Activated CD4-positive, CD25-positive, alpha-beta regulatory T cell treated with anti-CD3 and anti-CD28 coated beads, Interleukin-2, amount 50 U/mL, for 72 hours (primary cell): ENCODE measurements at regions not wholly inside any gene's neighbourhood (a gene's known extent, or its start where the extent isn't known, plus 50 kb on each side); places are given as distances from the start of the nearest gene placed in this dataset.

Experiments
- DNase-seq: peaks from one replicate; pipeline ENCODE4 v3.0.0; 2021

DNA sequence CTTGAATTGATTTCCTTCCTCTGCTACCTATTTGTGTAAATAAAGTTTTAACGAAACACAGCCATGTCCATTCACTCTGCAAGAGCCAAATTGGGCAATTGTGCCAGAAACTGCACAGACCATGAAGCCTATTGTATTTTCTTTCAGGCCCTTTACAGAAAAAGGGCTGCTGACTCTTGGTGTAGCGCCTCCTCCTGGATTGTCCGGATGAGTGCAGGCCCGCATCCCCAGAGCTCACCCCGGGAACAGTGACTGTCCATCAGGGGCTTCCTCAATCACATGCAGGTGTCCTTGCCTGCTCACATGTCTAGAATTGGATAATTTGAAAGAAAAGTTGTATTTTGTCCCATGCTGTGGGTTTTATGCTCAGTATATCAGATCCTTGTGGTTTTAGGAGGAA is 1282.2 kb downstream of the AACS start:
- no peak for DNase-seq

DNA sequence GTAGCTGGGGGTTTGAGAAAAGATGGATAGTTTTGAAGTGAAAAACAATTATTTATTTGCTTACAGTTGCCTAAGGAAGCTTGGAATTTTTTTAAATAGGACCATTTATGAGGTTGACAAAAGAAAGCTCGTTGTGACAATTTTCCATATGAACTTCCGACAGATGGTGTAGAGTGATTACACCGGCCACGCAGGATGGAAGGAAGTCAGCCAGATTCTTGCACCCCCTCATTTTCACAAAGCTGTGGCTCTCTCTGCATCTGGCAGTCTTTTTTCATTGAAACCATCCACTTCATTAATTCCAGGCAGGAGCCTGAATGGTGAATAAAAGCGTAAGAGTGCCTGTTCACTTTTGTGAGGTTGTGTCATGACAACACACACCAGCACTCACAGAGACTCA is 1284.1 kb downstream of the AACS start:
- DNase-seq: no peak

DNA sequence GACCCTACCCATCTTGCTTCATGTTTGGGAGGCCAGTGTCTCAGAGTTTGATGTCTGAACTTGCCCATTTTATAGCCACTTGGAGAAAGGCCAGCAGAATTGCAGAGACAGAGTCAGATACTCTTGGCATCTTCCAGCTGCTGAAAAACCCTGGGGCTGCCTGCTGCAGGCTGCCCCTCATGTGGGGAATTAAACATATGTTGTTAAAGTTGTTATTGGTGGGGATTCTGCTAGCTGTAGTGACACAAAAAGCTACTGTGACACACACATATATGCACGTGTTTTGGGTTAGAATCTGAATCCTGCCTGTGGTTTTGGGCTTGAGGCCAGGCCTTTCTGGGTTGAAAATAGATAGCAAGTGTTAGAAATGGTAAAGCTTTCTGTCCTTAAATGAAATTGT is 1288.4 kb downstream of the AACS start:
- DNase-seq: no peak

DNA sequence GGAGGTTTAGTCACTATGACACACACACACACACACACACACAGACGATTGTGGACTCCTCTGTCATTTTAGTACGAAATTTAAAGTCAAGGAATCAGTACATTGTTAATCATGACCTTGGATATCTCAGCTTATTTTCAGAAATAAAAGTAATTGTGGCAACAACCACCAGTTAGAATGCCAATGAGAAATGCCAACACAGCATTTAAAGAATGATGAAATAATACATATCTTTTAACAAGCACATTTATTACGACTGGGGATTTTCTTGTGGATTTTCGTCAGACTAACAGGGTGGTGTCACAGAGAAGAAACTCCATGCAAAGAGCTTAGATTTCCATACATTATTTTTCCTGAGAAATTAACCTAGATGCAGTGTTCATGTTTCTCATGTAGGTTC is 1289.4 kb downstream of the AACS start:
- DNase-seq: no peak

DNA sequence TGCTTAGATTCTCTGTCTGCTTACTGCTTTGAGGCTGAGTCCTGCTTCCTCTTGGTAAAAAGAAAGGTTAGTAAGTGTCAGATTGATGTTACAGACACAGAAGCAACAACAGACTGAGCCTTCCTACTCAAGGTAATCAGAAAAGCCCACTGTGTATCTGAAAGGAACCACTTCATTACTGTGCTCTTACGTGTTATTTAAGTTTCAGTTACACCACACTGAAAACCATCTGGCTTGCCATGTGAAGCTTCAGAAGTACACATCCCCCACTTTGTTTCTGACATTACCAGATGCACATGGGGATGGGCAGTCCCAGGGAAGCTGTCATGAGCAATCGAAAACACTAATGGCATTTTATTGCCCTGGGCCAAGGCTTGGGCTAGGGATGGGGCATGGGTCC is 1290.1 kb downstream of the AACS start:
- no peak for DNase-seq

DNA sequence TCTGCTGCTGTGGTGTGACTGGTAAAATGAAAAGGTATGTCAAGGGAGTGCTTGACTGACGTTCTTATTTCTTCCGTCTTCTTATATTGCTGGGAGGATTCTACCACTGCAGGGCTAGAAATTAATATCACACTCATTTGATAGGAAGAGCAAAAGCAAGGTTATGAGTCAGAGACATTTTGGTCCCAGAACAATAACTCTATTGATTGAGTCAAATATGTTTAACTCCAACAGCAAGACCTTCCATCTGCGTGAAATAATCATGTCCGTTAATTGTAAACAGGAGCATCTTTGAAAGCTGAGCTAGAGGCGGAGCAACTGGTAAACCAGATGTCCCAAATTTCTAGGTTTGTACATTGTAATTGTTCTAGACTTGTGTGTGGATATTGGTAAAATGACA is 1293.6 kb downstream of the AACS start:
- no peak for DNase-seq

DNA sequence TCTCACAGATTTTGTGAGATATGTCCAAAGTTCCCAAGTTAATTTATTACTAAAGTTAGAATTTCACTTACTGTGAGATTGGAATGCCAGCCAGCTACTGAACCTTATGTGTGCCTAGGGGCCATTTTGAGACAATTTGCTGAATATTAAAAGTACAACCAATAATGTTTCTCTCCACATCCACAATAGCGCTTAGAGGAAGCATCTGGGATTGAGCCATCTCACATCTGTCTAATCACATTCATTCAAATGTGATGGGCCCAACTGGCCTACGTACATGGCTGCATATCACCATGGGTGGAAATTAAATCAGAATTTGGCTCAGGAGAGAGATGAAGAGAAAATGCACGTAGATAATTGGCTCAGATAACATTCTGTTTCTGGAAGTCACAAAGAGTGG is 1294.0 kb downstream of the AACS start:
- no peak for DNase-seq

DNA sequence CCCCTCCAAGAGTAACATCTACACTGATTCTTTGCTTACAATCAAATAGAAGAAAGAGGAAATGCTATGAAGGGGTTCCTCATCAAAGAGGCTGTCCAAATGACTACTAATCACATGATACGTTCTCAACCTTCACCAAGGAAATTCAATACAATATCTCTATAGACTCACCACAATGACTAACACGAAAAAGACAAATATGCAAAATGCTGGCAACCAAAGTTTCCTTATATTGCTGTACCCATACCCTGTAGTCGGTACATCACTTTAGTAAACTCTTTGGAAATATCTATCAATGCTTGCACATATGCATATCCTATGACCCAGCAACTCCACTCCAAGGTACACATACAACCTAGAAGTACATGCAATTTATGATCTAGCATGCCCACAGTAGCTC is 1296.6 kb downstream of the AACS start:
- no peak for DNase-seq

DNA sequence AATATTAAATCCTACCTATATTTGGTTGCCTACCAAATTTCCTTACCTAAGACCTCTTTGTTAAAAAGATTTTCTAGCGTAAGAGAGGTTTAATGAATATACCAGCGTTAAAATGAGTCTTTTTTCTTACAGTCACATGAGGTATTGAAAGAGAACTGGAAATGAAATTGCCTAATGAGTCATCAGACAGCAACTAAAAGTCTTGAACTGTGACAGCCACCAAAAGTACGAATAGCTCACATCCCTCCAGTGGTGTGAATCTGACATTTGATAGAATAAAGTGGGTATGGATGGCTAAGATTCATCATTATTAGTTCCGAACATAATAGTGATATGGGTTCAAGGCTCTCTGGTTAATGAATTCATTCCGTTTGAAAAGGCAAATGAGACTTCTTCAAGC is 1297.3 kb downstream of the AACS start:
- DNase-seq: no peak

DNA sequence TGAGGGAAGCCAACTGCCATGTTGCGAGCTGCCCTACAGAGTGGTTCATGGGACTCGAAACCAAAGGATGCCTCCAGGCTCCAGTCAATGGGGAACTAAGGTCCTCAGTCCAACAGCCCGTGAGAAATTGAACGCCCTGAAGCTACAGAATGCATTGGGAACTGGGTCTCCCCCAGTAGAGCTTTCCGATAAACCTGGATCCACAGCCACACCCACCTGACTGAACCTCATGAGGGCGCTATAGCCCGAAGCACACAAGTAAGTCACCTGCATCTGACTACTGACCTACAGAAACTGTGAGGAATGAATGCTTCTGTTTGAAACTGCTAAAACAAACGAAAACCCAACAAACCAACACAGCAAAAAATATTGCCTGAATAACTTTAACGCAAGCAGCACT is 1297.7 kb downstream of the AACS start:
- DNase-seq: no peak

DNA sequence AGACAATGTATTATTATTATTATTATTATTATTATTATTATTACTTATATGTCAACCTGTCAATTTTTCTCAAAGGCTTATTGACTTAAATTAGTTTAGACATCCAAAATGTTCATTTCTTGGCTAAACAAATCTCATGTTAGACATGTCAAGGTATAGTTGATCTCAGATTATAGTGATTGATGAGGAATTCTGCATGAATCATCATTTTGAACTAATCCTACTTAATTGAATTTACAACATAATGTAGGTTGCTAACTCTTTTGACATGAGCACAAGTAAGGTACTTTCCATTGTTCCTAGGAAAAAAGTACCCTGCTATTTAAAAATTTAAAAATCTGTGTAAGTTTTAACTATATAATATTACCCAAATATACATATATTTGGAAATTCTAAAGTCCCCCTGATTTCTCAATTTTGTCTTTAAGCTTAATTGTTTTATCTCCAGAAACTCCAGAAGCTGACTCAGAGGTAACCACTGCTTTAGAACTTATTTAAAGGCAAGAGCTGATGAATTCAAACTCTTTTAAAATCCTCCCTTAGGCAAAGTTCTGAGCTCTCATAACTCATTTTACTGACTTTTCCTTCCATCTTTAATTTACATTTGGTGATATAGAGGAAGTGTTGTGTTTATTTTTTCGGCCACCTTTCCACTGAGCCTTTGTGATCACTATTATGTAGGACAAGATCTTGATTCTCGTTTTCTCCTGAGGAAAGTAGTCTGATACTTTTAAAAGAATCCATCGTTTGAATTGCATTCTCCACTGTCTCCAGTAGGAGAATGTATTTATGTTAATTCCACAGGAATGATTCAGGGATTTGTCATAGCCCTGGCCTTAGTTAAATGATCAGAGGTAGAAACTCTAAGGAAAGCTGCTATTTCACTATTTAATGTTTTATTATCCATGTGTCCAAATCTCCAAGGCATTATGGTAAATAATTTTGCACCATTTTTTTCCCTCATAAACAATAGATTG is 1304.5 kb downstream of the AACS start:
- no peak for DNase-seq

DNA sequence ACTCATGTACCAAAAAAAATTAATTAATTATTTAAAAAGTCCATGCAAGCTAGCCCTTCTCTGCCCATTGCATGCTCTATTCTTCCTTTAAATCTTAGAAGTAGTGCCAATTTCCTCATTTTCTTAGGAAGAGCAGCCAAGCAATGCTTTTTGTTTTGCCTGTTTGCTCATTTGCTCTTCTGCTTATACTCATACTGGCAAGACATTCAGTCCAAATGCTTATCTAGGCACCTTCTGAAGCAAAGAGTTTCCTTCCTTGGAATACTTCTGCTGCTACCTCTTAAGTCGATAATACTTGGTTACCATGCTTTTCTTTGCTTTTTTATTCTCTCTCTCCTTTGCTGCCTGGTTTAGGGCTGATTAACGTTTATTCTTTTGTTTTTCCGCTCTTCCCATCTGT is 1318.3 kb downstream of the AACS start:
- no peak for DNase-seq

DNA sequence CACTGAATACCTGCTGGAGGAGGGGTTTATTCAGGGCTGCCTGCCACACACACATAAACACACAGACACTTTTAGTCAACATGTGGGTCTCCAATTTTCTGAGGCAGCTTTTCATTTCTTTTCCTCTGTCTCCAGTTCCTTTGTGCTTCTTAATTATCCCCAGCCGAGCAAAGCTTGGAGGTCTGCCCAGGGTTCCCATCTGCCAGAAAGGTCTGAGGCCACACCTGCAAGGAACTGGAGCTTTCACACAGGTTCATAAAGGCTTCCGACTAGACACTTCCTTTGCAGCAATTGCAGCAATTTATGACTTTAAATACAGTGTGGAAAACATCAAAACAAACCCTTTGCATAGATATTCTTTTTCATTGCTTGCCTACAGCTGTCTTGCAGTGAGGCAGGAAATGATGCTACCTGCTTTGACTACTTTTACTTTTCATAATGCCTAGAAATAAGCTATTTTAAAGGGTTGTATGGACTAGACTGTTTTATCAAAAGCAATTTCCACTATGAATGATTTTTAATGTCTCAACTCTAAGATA is 1318.9 kb downstream of the AACS start:
- no peak for DNase-seq

DNA sequence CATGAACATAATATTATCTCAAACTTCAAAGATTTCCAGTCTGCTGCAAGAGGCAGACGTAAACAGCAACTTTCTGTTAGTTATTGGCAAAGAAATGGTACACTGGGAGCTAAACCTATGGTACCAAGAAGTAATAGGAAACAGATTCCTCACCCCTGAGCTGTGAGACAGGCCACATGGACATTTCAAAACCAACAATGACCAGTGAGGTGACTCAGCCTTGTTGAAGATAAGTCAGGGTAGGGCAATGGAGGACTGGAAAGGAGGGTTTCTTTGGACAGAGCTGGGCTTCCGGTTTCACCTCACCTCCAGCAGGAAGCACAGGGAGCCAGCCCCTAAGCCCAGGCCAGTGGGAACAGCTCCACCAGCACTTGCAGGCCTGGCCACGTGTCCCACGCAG is 1320.5 kb downstream of the AACS start:
- DNase-seq: no peak

DNA sequence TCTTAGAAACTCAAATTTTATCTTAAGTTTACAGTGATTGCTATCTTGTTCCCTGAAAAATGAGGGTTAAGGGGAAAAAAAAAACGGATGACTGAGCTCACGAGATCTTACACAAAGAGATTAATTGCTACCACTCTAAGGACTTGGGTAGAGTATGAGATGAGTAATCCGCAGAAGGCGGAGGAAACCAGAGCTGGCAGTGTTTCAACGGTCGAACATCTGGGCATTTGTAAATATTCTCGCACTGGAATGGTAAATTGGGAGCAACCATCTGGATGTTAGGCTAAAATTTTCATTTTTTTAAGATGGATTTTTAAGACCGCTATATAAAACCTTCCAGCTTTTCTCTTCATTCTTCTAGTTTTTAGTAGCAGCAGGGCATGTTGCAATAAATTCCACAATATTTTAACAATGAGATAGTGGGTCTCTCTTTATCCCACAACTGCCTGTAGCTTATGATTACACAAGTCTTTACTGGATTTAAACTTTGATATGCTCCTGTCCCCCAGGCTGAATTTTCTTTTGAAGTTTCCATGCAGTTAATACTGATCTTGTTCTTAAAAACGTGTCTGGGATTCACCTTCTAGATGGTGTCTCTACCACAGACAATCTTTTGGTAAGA is 1324.1 kb downstream of the AACS start:
- no peak for DNase-seq

DNA sequence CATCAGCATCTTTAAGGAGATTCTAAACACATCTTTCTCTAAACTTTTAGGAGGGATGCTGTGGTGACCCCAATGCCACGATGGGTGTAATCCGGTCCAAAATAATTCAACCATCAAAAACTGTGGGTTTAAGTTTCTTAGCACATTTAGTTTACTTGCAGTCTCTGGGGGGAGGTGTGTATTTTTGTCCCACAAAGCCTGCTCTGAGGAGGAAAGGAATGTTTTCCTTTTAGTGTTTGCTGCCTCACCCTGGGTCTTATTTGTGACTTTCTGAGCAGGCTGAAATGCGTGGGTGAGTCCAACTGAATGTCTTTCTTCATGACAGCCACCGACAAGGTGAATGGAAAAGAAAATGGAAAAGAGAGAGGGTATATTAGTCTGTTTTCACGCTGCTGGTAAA is 1324.7 kb downstream of the AACS start:
- DNase-seq: no peak

DNA sequence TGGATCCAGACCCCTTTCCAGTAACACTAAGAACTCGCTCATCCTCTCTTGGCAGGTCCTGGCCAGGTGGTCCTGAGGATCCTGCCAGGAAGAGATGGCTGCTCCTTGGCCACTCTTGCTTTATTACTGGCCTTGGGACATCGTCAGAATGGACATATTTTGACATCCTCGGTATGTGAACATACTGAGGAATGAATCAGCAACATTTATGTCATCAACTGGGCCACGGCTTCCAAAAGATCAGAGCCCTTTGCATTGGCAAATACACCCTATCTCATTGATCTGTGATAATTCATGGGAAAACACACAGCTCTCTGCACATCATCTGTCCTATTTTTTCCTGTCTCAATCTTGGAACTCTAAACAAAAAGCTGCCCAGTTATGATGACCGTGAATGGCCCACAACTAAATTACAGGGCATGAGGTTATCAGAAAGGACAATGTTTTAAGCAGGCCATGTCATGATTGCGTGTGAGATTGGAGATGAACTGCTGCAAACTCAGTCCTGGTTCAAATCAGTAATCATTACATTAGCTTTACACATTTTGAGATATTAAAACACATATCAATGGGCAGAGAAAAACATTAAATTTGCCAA is 1325.8 kb downstream of the AACS start:
- DNase-seq: no peak

DNA sequence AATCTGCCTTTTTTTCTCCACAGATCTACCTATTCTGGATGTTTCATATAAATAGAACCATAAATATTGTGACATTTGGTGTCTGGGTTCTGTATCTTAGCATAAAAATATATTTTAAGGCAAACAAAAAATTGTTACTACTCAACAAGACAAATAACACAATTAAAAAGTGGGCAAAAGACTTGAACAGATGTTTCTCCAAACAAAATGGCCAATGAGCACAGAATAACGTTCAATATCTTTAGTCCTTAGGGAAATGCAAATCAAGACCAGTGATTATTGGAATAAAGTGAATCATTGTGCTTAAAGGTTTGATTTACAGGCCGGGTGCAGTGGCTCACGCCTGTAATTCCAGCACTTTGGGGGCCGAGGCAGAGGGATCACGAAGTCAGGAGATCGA is 1331.3 kb downstream of the AACS start:
- no peak for DNase-seq

DNA sequence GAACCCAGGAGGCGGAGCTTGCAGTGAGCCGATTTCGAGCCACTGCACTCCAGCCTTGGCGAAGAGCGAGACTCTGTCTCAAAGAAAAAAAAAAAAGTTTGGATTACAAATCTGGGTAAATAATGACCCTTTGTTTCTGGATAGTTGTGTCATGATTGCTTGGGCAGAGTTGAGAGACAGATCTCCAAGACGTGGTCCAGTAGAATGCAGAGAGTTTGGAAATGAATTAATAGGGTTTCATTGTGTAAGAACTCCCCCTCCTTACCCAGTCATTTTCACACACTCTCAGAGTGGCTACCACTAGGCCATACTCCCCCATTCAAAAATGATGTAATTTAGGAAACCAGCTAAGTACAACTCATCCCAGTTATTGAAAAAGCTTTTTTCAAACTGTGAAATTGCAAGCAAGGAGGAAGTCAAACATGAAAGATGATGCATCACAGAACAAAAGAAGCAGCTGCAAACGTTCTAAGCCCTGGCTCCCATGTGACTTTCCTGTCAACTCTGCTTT is 1331.9 kb downstream of the AACS start:
- no peak for DNase-seq

DNA sequence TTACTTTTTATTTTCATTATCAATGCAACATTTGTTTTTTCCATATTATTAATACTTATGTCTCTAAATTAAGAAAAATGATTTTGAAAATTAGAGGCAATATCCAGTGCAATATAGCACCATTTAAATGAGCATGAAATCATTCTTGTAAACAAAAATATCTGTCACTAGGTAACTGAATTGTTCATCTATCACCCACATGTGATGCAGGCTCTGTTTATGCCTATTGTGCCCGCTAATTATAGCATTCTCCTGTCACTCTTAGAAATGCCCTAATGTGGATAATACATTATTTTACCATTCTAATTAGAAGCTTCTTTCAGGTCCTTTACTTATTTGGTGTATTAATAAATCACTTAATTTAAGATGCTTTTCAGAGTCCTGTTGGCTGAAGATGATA is 1332.4 kb downstream of the AACS start:
- no peak for DNase-seq

DNA sequence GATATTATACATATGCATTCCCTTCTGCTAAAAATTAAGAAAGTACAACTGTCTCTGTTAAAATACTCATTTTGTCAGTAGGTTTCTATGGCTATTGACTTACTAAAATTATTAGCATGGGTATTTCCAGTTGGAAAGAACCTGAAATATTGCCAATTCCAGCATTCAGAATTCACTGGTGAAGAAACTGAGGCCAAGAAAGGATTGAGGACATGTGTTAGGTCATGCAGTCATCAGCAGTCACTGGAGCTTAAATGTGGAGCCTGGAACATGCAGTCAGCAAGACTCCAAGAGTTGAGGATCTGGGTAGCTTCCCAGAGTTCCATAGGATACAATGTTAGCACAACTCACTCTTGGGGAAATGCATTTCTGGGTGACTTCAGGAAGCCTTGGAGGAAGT is 1335.6 kb downstream of the AACS start:
- no peak for DNase-seq

DNA sequence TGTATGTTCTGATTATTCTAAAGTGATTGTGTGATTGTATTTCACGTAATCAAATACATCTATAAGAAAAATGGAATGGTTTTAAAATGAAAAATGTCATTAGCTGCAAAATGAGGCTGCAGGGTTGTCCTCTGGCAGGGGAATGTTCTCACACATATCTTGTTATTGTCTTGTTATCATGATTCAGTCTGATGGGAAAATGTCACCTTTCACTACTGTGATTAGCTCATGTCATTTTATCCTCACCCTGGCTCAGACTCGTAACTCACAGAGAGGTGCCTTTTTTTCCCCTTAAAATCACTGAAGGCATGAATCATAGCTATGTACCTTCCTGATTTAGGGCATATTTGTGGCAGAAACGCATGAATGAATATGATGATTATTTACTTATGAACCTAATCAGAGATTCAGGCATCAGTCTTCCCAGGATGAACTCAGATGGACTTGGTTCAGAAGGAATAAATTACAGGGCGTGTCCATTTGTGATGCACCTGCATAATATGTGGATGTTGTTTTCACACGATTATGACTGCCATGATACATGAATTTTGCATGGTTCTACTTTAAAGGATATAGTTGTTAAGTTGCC is 1339.2 kb downstream of the AACS start:
- DNase-seq: no peak

DNA sequence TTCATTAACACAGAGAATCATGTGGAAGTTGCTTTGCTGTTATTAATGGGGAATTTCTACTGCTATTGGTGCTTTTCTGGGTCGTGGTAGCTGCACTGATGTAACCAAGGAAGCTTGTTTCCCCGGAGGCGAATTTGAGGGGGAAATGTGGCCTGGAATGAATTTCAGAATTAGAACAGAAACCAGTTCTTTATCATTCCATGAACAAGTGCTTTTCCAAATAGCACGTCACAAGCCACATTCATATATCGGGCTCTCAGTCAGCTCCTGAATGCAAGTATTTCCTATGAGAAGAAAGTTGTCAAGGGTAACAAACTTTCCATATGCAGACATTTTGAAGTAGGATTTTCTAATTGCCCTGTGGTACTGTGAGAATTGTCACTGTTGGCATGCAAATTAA is 1353.2 kb downstream of the AACS start:
- DNase-seq: no peak
